SK-N-SH (cell line): ENCODE measurements at regions not wholly inside any gene's neighbourhood (a gene's known extent, or its start where the extent isn't known, plus 50 kb on each side); places are given as distances from the start of the nearest gene placed in this dataset.

Experiments
- CTCF ChIA-PET: fragments of 300-600, 350-600 bp; formaldehyde crosslinking; extraction: SDS; loops from one replicate; lab custom pipeline; 2021; lab: Yijun Ruan, JAX
- POLR2A ChIA-PET: fragments of 350-600 bp; sonication (Branson Sonifier 250); formaldehyde crosslinking; extraction: SDS; loops from one replicate; lab custom pipeline; 2020; ENCODE audit warnings: antibody characterized with exemption, inconsistent platforms; lab: Yijun Ruan, JAX
- DNase-seq: peaks from one replicate; pipeline ENCODE4 v3.0.0; 2012
- H2AFZ ChIP-seq: fragments of 200-600 bp; sonication (generic); 2 replicates; pipeline ENCODE4 v1.8.1; 2016; ENCODE audit warnings: antibody characterized with exemption, mild to moderate bottlenecking, low read depth
- H3F3A ChIP-seq: fragments of 200-600 bp; sonication (generic); replicated peaks from 2 replicates; pipeline ENCODE3; 2016; ENCODE audit warnings: antibody characterized with exemption, mild to moderate bottlenecking; ENCODE audit not compliant: insufficient read depth
- H3K27ac ChIP-seq, 2 experiments: fragments of 200-500 bp in 1 of 2; fragments of 200-600 bp in 1 of 2; sonication (Bioruptor generic) in 1 of 2; sonication (generic), shearing (Covaris generic) in 1 of 2; 2 replicates each; pipeline versions ENCODE4 v1.5.1 to v1.6.1; 2014 to 2016; ENCODE audit warnings: low read depth in 2 of 2, inconsistent platforms in 1 of 2, low read length in 1 of 2, mild to moderate bottlenecking in 1 of 2, mixed read lengths in 1 of 2
- H3K27me3 ChIP-seq: fragments of 200-600 bp; sonication (generic), shearing (Covaris generic); 2 replicates; pipeline ENCODE4 v1.6.1; 2016; ENCODE audit warnings: mixed run types; ENCODE audit not compliant: insufficient read depth
- H3K36me3 ChIP-seq, 2 experiments: fragments of 200-500 bp in 1 of 2; fragments of 200-600 bp in 1 of 2; sonication (Bioruptor generic) in 1 of 2; sonication (generic) in 1 of 2; replicated peaks in 1 of 2; 2 replicates each; pipeline versions ENCODE3 to v1.5.1; 2014 to 2016; ENCODE audit warnings: low read length in 1 of 2, mild to moderate bottlenecking in 1 of 2; ENCODE audit not compliant: insufficient read depth in 2 of 2, control insufficient read depth in 1 of 2
- H3K4me1 ChIP-seq, 2 experiments: fragments of 200-500 bp in 1 of 2; fragments of 200-600 bp in 1 of 2; sonication (Bioruptor generic) in 1 of 2; sonication (generic), shearing (Covaris generic) in 1 of 2; 2 replicates each; pipeline versions ENCODE4 v1.5.1 to v1.6.1; 2014 to 2016; ENCODE audit warnings: low read depth in 1 of 2, low read length in 1 of 2, mixed run types in 1 of 2; ENCODE audit not compliant: insufficient read depth in 2 of 2, control insufficient read depth in 1 of 2
- H3K4me2 ChIP-seq: fragments of 200-600 bp; sonication (generic), shearing (Covaris generic); 2 replicates; pipeline ENCODE4 v1.6.1; 2017; ENCODE audit warnings: mixed run types
- H3K4me3 ChIP-seq, 2 experiments: fragments of 200-500 bp in 1 of 2; fragments of 200-600 bp in 1 of 2; sonication (Bioruptor generic) in 1 of 2; sonication (generic), shearing (Covaris generic) in 1 of 2; 2 replicates each; pipeline versions ENCODE4 v1.5.1 to v1.8.1; 2014 to 2016; ENCODE audit warnings: low read depth in 2 of 2, inconsistent platforms in 1 of 2, low read length in 1 of 2, mild to moderate bottlenecking in 1 of 2, mixed read lengths in 1 of 2, moderate library complexity in 1 of 2
- H3K79me2 ChIP-seq: fragments of 200-600 bp; sonication (generic); 2 replicates; pipeline ENCODE4 v1.8.1; 2017; ENCODE audit warnings: mild to moderate bottlenecking; ENCODE audit not compliant: insufficient read depth
- H3K9ac ChIP-seq: fragments of 200-600 bp; sonication (generic); 2 replicates; pipeline ENCODE4 v1.6.1; 2017; ENCODE audit warnings: mixed run types
- H3K9me2 ChIP-seq: fragments of 200-600 bp; sonication (generic); 2 replicates; pipeline ENCODE4 v1.6.1; 2017; ENCODE audit warnings: mixed run types
- H3K9me3 ChIP-seq: fragments of 200-600 bp; sonication (generic); 2 replicates; pipeline ENCODE4 v1.6.1; 2017; ENCODE audit warnings: mixed run types, mild to moderate bottlenecking, moderate library complexity
- H4K20me1 ChIP-seq: fragments of 200-600 bp; sonication (generic); 2 replicates; pipeline ENCODE4 v1.6.1; 2017; ENCODE audit warnings: mild to moderate bottlenecking, mixed run types; ENCODE audit not compliant: insufficient read depth
- CTCF ChIP-seq: fragments of 200-600 bp; sonication (generic); IDR thresholded peaks from 2 replicates; pipeline ENCODE4 v1.6.1; 2017; ENCODE audit warnings: antibody characterized with exemption, mild to moderate bottlenecking, moderate library complexity
- ELF1 ChIP-seq: IDR thresholded peaks from 2 replicates; pipeline ENCODE4 v1.4.0; 2012
- EZH2phosphoT487 ChIP-seq: fragments of 200-600 bp; sonication (generic); IDR thresholded peaks from 2 replicates; pipeline ENCODE4 v1.6.1; 2017; ENCODE audit warnings: low read depth, mixed run types, mild to moderate bottlenecking, antibody characterized with exemption, moderate library complexity, borderline replicate concordance
- IRF3 ChIP-seq: fragments of 150-350 bp; IDR thresholded peaks from 2 replicates; pipeline ENCODE4 v1.6.1; 2016; ENCODE audit warnings: mild to moderate bottlenecking, low read depth, low read length
- MAX ChIP-seq: IDR thresholded peaks from 2 replicates; pipeline ENCODE4 v1.4.0; 2012; ENCODE audit warnings: low read depth
- NFIC ChIP-seq: IDR thresholded peaks from 2 replicates; pipeline ENCODE4 v1.4.0; 2012; ENCODE audit warnings: borderline replicate concordance
- NRF1 ChIP-seq: IDR thresholded peaks from 2 replicates; pipeline ENCODE4 v1.6.1; 2012; ENCODE audit warnings: low read depth, mild to moderate bottlenecking, low read length
- RXRA ChIP-seq: IDR thresholded peaks from 2 replicates; pipeline ENCODE4 v1.4.0; 2012; ENCODE audit warnings: low read depth, mild to moderate bottlenecking, borderline replicate concordance
- SMC3 ChIP-seq: IDR thresholded peaks from 2 replicates; pipeline ENCODE4 v1.6.1; 2012; ENCODE audit warnings: low read depth, low read length, improper control_type of control experiment
- TAF1 ChIP-seq: IDR thresholded peaks from 2 replicates; pipeline ENCODE4 v1.6.1; 2012; ENCODE audit warnings: low read depth, mild to moderate bottlenecking, low read length, moderate library complexity, borderline replicate concordance
- TEAD4 ChIP-seq: IDR thresholded peaks from 2 replicates; pipeline ENCODE4 v1.4.0; 2012; ENCODE audit warnings: mild to moderate bottlenecking, borderline replicate concordance; ENCODE audit not compliant: insufficient read depth
- WGBS: methylation state at CpG from one replicate; pipeline ENCODE4 v1.1.6; 2017; ENCODE audit warnings: low lambda C conversion rate; 5-methylcytosine and 5-hydroxymethylcytosine counted together

GRCh38 chr18:68354176-68354575 lies 360.7 kb downstream of the TMX3 start:
- POLR2A ChIA-PET, result no interaction called here
- H3K79me2 ChIP-seq, result no peaks in the 10 kb centered on the region
- no peaks in the 10 kb centered on the region for H3K9me2 ChIP-seq
- no peaks in the 10 kb centered on the region for H3K4me1 ChIP-seq
- TF ChIP-seq IRF3 (no peak), ELF1 (no peak)
- CTCF ChIA-PET, result no interaction called here
- peaks cover 14% of the 10 kb centered on the region; the same call in 1 of the 2 replicates for H3K9me3 ChIP-seq
- H3K9ac ChIP-seq, result no peak overlapping the region
- no peak overlapping the region for H3K4me3 ChIP-seq
- no peak overlapping the region for H3K27ac ChIP-seq
- no peaks in the 10 kb centered on the region for H3F3A ChIP-seq
- H3K27me3 ChIP-seq, result no peaks in the 10 kb centered on the region
- no peak overlapping the region for H3K4me2 ChIP-seq
- 71% methylated on average over 1 of the region's 1 CpG for WGBS
- DNase-seq, result no peak
- H4K20me1 ChIP-seq, result no peaks in the 10 kb centered on the region
- no peaks in the 10 kb centered on the region for H3K36me3 ChIP-seq
- no peak overlapping the region for H2AFZ ChIP-seq

- H2AFZ ChIP-seq, result no peak overlapping the region
- H3K4me2 ChIP-seq, result no peak overlapping the region
- no peak overlapping the region for H3K4me3 ChIP-seq
- no peaks in the 10 kb centered on the region for H3F3A ChIP-seq
- no peaks in the 10 kb centered on the region for H3K27me3 ChIP-seq
- H3K79me2 ChIP-seq, result no peaks in the 10 kb centered on the region
- TF ChIP-seq CTCF (no peak), TAF1 (no peak), MAX (no peak)
- H4K20me1 ChIP-seq, result no peaks in the 10 kb centered on the region
- no peaks in the 10 kb centered on the region for H3K9me2 ChIP-seq
- no peaks in the 10 kb centered on the region for H3K9me3 ChIP-seq
- H3K27ac ChIP-seq, result no peak overlapping the region
- CTCF ChIA-PET, result no interaction called here
- no peak for DNase-seq
- H3K9ac ChIP-seq, result no peak overlapping the region
- H3K36me3 ChIP-seq, result no peaks in the 10 kb centered on the region
- POLR2A ChIA-PET, result no interaction called here
- no peaks in the 10 kb centered on the region for H3K4me1 ChIP-seq
- WGBS, result 100% methylated on average over 2 of the region's 2 CpGs
These were observed 372.8 kb downstream of the TMX3 start for GRCh38 chr18:68342039-68342659.

GRCh38 chr18:68340606-68341005 lies 374.3 kb downstream of the TMX3 start:
- WGBS, result 82% methylated on average over 1 of the region's 1 CpG
- Histone ChIP-seq H4K20me1 (no peaks in the 10 kb centered on the region), H2AFZ (no peak overlapping the region), H3K27me3 (no peaks in the 10 kb centered on the region), H3K9ac (no peak overlapping the region), H3K9me3 (no peaks in the 10 kb centered on the region), H3K79me2 (no peaks in the 10 kb centered on the region), H3K4me3 (no peak overlapping the region), H3K36me3 (no peaks in the 10 kb centered on the region), H3K9me2 (no peaks in the 10 kb centered on the region), H3K27ac (no peak overlapping the region), H3K4me2 (no peak overlapping the region), H3F3A (no peaks in the 10 kb centered on the region), H3K4me1 (no peaks in the 10 kb centered on the region)
- ChIA-PET POLR2A (no interaction called here), CTCF (no interaction called here)
- TF ChIP-seq RXRA (no peak), SMC3 (no peak), NFIC (no peak), EZH2phosphoT487 (no peak), TEAD4 (no peak), NRF1 (no peak), CTCF (no peak)
- no peak for DNase-seq
